ENCODE measurements at regions not wholly inside any gene's neighbourhood (a gene's known extent, or its start where the extent isn't known, plus 50 kb on each side); places are given as distances from the start of the nearest gene placed in this dataset.
A peak's percentile ranks its signal among the peaks of the same experiment; 100 is the strongest.

GRCh38 chr4:156594624-156595023, 377.0 kb downstream of the PDGFC start:
- 42 to 49% methylated on average over 3 of the region's 3 CpGs for WGBS, 2 donors
- TF ChIP-seq CTCF (IDR thresholded peaks at IDR 0.05) = no peak
- TF ChIP-seq EP300 (IDR thresholded peaks at IDR 0.05) = no peak
- no peak for TF ChIP-seq POLR2A (IDR thresholded peaks at IDR 0.05)
- Histone ChIP-seq H3K27me3 (no peaks in the 10 kb centered on the region), H3K27ac (no peak overlapping the region), H3K9me3 (no peaks in the 10 kb centered on the region), H3K36me3 (no peaks in the 10 kb centered on the region), H3K4me3 (no peak overlapping the region), H3K4me1 (peaks cover 0 to 17% (median 6%) of the 10 kb centered on the region in 4 donors)
- peak; percentile 19 to 44 for DNase-seq (ENCODE audit: low spot score in 2 of 2)

DNA sequence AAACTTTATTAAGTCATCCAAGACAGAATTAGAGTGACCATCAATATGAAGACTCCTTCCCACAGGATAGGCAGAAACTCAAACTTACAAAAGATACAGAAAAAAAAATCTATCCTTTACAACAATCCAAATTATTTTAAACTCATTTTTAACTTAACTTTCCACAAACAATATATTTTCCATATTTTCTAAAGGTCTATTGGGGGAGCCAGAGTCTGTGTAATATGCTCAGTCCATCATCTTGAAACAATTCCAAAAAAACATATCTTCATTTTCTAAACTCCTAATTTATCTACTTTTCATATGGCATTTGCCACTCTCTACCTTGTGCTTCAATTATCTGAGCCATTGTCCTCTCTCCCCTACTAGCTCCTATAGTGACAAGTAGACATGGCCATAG, 378.1 kb downstream of the PDGFC start:
- DNase-seq (ENCODE audit: low spot score in 2 of 2) = no peak
- no peaks in the 10 kb centered on the region for H3K27me3 ChIP-seq
- TF ChIP-seq EP300 (IDR thresholded peaks at IDR 0.05) (no peak), CTCF (IDR thresholded peaks at IDR 0.05) (no peak), POLR2A (IDR thresholded peaks at IDR 0.05) (no peak)
- no peak overlapping the region for H3K4me3 ChIP-seq
- H3K9me3 ChIP-seq = no peaks in the 10 kb centered on the region
- no peaks in the 10 kb centered on the region for H3K36me3 ChIP-seq
- no peak overlapping the region for H3K27ac ChIP-seq
- H3K4me1 ChIP-seq = peaks cover 0 to 17% (median 5%) of the 10 kb centered on the region in 4 donors

GRCh38 chr4:156591679-156592078, 379.9 kb downstream of the PDGFC start:
- Histone ChIP-seq H3K9me3 (no peaks in the 10 kb centered on the region), H3K4me1 (peaks cover 0 to 7% (median 0%) of the 10 kb centered on the region in 4 donors), H3K36me3 (no peaks in the 10 kb centered on the region), H3K4me3 (no peak overlapping the region), H3K27me3 (no peaks in the 10 kb centered on the region), H3K27ac (no peak overlapping the region)
- no peak for DNase-seq (ENCODE audit: low spot score in 2 of 2)
- 72 to 74% methylated on average over 3 of the region's 3 CpGs for WGBS, 2 donors
- TF ChIP-seq CTCF (IDR thresholded peaks at IDR 0.05) (no peak), EP300 (IDR thresholded peaks at IDR 0.05) (no peak), POLR2A (IDR thresholded peaks at IDR 0.05) (no peak)

DNA sequence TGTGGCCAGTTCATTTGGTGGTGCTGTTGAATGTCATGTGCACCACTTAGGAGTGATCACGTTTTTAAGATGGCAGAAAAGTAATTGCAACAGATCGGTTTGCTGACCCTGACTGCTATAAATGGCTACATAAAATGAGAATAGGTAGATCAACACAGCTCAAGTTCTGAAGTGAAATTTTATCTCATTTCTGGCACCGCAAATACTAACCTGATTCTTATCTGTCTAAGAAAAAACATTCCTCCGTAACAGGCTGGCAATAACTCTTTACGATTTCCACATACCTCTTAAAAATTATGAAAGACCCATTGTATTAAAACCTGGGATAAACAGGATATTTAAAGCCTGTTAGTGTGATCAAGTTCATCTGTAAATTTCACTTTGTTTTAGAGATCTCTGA, 387.5 kb downstream of the PDGFC start:
- H3K4me1 ChIP-seq = peaks cover 0 to 5% (median 2%) of the 10 kb centered on the region in 4 donors
- H3K9me3 ChIP-seq = no peaks in the 10 kb centered on the region
- DNase-seq (ENCODE audit: low spot score in 2 of 2) = no peak
- TF ChIP-seq POLR2A (IDR thresholded peaks at IDR 0.05) = no peak
- no peak for TF ChIP-seq CTCF (IDR thresholded peaks at IDR 0.05)
- no peak for TF ChIP-seq EP300 (IDR thresholded peaks at IDR 0.05)
- H3K27me3 ChIP-seq = no peaks in the 10 kb centered on the region
- 77 to 82% methylated on average over 5 of the region's 5 CpGs for WGBS, 2 donors
- no peak overlapping the region for H3K4me3 ChIP-seq
- no peak overlapping the region for H3K27ac ChIP-seq
- no peaks in the 10 kb centered on the region for H3K36me3 ChIP-seq

- Histone ChIP-seq H3K27me3 (no peaks in the 10 kb centered on the region), H3K9me3 (no peaks in the 10 kb centered on the region), H3K27ac (no peak overlapping the region), H3K4me3 (no peak overlapping the region), H3K4me1 (peaks cover 0 to 5% (median 2%) of the 10 kb centered on the region in 4 donors), H3K36me3 (no peaks in the 10 kb centered on the region)
- 91 to 97% methylated on average over 2 of the region's 2 CpGs for WGBS, 2 donors
- no peak for TF ChIP-seq CTCF (IDR thresholded peaks at IDR 0.05)
- no peak for TF ChIP-seq POLR2A (IDR thresholded peaks at IDR 0.05)
- TF ChIP-seq EP300 (IDR thresholded peaks at IDR 0.05) = no peak
- DNase-seq (ENCODE audit: low spot score in 2 of 2) = no peak
Measured at GRCh38 chr4:156583265-156583664, 388.3 kb downstream of the PDGFC start.
